ENCODE measurements at regions not wholly inside any gene's neighbourhood (a gene's known extent, or its start where the extent isn't known, plus 50 kb on each side); places are given as distances from the start of the nearest gene placed in this dataset.

DNA sequence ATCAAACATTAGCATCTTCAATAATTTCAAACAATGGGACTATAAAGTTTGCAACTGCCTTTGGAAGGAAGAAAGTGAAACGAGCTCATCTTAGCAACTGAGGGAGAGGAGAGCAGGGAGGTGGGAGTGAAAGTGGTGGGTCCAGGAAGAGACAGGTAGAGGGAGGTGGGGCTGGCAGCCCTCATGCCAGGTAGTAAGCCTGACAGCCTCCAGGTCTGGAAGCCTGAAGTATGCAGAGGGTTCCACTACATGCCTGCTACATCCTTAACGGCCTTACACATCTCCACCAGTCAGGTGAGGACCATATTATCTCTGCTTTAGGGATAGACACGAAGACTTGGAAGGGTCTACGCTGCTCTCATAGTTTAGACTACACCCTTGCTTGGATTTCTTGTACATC lies 201.1 kb upstream of the TWIST2 start:
- no peak overlapping the region for H3K9ac ChIP-seq (ENCODE audit: low read depth in 1 of 2, low read length in 2 of 2)
- TF ChIP-seq FOXA1 (IDR thresholded peaks at IDR 0.05), result no peak
- TF ChIP-seq FOXA2 (IDR thresholded peaks at IDR 0.05), result no peak
- no peak for TF ChIP-seq HNF4G (IDR thresholded peaks at IDR 0.05)
- TF ChIP-seq, protein P1, sequence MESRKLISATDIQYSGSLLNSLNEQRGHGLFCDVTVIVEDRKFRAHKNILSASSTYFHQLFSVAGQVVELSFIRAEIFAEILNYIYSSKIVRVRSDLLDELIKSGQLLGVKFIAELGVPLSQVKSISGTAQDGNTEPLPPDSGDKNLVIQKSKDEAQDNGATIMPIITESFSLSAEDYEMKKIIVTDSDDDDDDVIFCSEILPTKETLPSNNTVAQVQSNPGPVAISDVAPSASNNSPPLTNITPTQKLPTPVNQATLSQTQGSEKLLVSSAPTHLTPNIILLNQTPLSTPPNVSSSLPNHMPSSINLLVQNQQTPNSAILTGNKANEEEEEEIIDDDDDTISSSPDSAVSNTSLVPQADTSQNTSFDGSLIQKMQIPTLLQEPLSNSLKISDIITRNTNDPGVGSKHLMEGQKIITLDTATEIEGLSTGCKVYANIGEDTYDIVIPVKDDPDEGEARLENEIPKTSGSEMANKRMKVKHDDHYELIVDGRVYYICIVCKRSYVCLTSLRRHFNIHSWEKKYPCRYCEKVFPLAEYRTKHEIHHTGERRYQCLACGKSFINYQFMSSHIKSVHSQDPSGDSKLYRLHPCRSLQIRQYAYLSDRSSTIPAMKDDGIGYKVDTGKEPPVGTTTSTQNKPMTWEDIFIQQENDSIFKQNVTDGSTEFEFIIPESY (IDR thresholded peaks at IDR 0.05), result no peak
- TF ChIP-seq, protein P2, sequence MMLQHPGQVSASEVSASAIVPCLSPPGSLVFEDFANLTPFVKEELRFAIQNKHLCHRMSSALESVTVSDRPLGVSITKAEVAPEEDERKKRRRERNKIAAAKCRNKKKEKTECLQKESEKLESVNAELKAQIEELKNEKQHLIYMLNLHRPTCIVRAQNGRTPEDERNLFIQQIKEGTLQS (IDR thresholded peaks at IDR 0.05), result no peak
- TF ChIP-seq, protein P3, sequence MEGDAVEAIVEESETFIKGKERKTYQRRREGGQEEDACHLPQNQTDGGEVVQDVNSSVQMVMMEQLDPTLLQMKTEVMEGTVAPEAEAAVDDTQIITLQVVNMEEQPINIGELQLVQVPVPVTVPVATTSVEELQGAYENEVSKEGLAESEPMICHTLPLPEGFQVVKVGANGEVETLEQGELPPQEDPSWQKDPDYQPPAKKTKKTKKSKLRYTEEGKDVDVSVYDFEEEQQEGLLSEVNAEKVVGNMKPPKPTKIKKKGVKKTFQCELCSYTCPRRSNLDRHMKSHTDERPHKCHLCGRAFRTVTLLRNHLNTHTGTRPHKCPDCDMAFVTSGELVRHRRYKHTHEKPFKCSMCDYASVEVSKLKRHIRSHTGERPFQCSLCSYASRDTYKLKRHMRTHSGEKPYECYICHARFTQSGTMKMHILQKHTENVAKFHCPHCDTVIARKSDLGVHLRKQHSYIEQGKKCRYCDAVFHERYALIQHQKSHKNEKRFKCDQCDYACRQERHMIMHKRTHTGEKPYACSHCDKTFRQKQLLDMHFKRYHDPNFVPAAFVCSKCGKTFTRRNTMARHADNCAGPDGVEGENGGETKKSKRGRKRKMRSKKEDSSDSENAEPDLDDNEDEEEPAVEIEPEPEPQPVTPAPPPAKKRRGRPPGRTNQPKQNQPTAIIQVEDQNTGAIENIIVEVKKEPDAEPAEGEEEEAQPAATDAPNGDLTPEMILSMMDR (IDR thresholded peaks at IDR 0.05; ENCODE audit: low read depth, low read length, missing input control), result no peak
- no peak for TF ChIP-seq YY1 (IDR thresholded peaks at IDR 0.05)
- TF ChIP-seq HNF4A (conservative IDR thresholded peaks at IDR 0.05), result no peak
- no peaks in the 10 kb centered on the region for H3K27me3 ChIP-seq (ENCODE audit: control insufficient read depth in 4 of 4, insufficient read depth in 4 of 4, low read length in 3 of 4)
- WGBS, result 82% methylated on average over 4 of the region's 4 CpGs
- H3K27ac ChIP-seq (ENCODE audit: low read depth in 1 of 2, low read length in 2 of 2), result no peak overlapping the region
- no peak overlapping the region for H3K4me3 ChIP-seq (ENCODE audit: low read depth in 1 of 3, low read length in 3 of 3)
- H3K9me3 ChIP-seq (ENCODE audit: control insufficient read depth in 4 of 4, low read length in 3 of 4), result no peaks in the 10 kb centered on the region
- no peak for DNase-seq (ENCODE audit: low spot score)
- no peaks in the 10 kb centered on the region for H3K4me1 ChIP-seq (ENCODE audit: control insufficient read depth in 4 of 4, insufficient read depth in 4 of 4, low read length in 3 of 4)
- no peaks in the 10 kb centered on the region for H3K36me3 ChIP-seq (ENCODE audit: control insufficient read depth in 4 of 4, insufficient read depth in 3 of 4, low read depth in 1 of 4, low read length in 3 of 4)

DNA sequence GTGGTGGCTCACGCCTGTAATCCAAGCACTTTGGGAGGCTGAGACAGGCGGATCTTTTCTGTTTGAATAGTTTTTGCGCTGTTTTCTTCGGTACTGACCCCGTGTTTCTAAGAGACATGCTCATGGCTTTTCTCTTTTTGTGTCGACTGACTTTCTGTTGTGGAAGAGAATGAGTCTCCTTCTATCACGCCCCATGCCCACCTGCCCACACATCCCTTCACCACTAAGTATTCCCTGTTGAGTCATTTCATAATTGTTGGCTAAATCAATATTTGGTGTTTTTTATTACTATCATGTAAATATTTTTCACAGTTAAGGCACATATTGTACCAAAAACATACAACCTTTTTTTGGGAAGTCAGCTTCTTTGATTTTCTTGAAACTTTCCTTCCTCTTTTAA lies 198.8 kb upstream of the TWIST2 start:
- no peaks in the 10 kb centered on the region for H3K4me1 ChIP-seq (ENCODE audit: control insufficient read depth in 4 of 4, insufficient read depth in 4 of 4, low read length in 3 of 4)
- H3K36me3 ChIP-seq (ENCODE audit: control insufficient read depth in 4 of 4, insufficient read depth in 3 of 4, low read depth in 1 of 4, low read length in 3 of 4), result no peaks in the 10 kb centered on the region
- H3K4me3 ChIP-seq (ENCODE audit: low read depth in 1 of 3, low read length in 3 of 3), result no peak overlapping the region
- H3K27ac ChIP-seq (ENCODE audit: low read depth in 1 of 2, low read length in 2 of 2), result no peak overlapping the region
- WGBS, result 91% methylated on average over 7 of the region's 7 CpGs
- H3K9ac ChIP-seq (ENCODE audit: low read depth in 1 of 2, low read length in 2 of 2), result no peak overlapping the region
- H3K27me3 ChIP-seq (ENCODE audit: control insufficient read depth in 4 of 4, insufficient read depth in 4 of 4, low read length in 3 of 4), result no peaks in the 10 kb centered on the region
- TF ChIP-seq, protein P1 (IDR thresholded peaks at IDR 0.05), result no peak
- TF ChIP-seq JUND (IDR thresholded peaks at IDR 0.05), result no peak
- TF ChIP-seq FOXA1 (IDR thresholded peaks at IDR 0.05), result no peak
- DNase-seq (ENCODE audit: low spot score), result no peak
- no peaks in the 10 kb centered on the region for H3K9me3 ChIP-seq (ENCODE audit: control insufficient read depth in 4 of 4, low read length in 3 of 4)

DNA sequence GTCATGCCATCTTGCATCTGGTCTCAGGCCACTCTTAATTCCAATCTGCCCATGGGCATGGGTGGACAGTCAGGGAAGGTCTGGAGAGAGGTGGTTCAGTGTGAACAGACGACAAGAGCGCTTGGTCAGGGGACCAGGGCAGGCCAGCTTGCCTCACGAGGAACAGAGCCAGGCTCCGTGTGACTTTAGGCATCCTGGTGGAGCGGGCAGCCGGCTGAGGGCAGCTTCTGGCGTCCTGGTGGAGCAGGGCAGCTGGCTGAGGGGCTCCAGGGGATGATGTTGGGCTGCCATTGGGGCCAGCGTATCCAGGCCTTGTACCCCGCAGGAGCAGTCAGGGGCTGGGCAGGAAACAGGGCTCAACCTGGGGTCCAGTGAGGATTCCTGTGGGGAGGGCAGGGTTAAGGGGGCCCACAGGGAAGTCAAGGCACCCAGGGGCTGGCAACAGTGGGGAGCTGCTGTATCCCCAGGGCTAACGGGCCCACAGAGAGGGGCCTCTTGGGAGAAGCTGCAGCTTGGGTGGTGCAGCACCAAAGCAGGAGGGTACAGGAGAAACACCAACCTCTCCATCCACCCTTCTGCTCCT lies 197.9 kb upstream of the TWIST2 start:
- WGBS, result 92% methylated on average over 10 of the region's 10 CpGs
- Histone ChIP-seq H3K27me3 (ENCODE audit: control insufficient read depth in 4 of 4, insufficient read depth in 4 of 4, low read length in 3 of 4) (no peaks in the 10 kb centered on the region), H3K9ac (ENCODE audit: low read depth in 1 of 2, low read length in 2 of 2) (no peak overlapping the region), H3K4me3 (ENCODE audit: low read depth in 1 of 3, low read length in 3 of 3) (no peak overlapping the region), H3K36me3 (ENCODE audit: control insufficient read depth in 4 of 4, insufficient read depth in 3 of 4, low read depth in 1 of 4, low read length in 3 of 4) (no peaks in the 10 kb centered on the region), H3K27ac (ENCODE audit: low read depth in 1 of 2, low read length in 2 of 2) (no peak overlapping the region), H3K4me1 (ENCODE audit: control insufficient read depth in 4 of 4, insufficient read depth in 4 of 4, low read length in 3 of 4) (no peaks in the 10 kb centered on the region), H3K9me3 (ENCODE audit: control insufficient read depth in 4 of 4, low read length in 3 of 4) (no peaks in the 10 kb centered on the region)
- TF ChIP-seq YY1 (IDR thresholded peaks at IDR 0.05) (no peak), JUND (IDR thresholded peaks at IDR 0.05) (no peak), HNF4A (conservative IDR thresholded peaks at IDR 0.05) (no peak), HNF4G (IDR thresholded peaks at IDR 0.05) (no peak)
- no peak for DNase-seq (ENCODE audit: low spot score)
